Inflammatory macrophage (primary cell): ENCODE measurements at regions not wholly inside any gene's neighbourhood (a gene's known extent, or its start where the extent isn't known, plus 50 kb on each side); places are given as distances from the start of the nearest gene placed in this dataset.
"Not testable (repeated sequence)": the region's sequence is repeated elsewhere in the genome, so short reads cannot be mapped to it uniquely, and the experiment has no call there.

ENCODE experiments used
- DNase-seq, 2 donors: peaks; one replicate each; pipeline ENCODE4 v3.0.0-alpha.2; 2020 to 2022

- DNase-seq = no peak
Observed at GRCh38 chr10:101280511-101280910, 51.2 kb upstream of the LBX1 start.

GRCh38 chr10:101280921-101281320 lies 51.7 kb upstream of the LBX1 start:
- not testable (repeated sequence) for DNase-seq

GRCh38 chr10:101282947-101283346 lies 53.7 kb upstream of the LBX1 start:
- DNase-seq = no peak

- no peak for DNase-seq
Observed at GRCh38 chr10:101283762-101284100, 54.5 kb upstream of the LBX1 start.

- DNase-seq = no peak
Observed at GRCh38 chr10:101284101-101284743, 55.0 kb upstream of the LBX1 start.

- no peak for DNase-seq
Observed at GRCh38 chr10:101284744-101285463, 55.6 kb upstream of the LBX1 start.

GRCh38 chr10:101285519-101286070 lies 56.3 kb upstream of the LBX1 start:
- no peak for DNase-seq

- DNase-seq = no peak
Observed at GRCh38 chr10:101286248-101287046, 57.2 kb upstream of the LBX1 start.

GRCh38 chr10:101287183-101287996 lies 58.1 kb upstream of the LBX1 start:
- DNase-seq = no peak

GRCh38 chr10:101287997-101288635 lies 58.9 kb upstream of the LBX1 start:
- peak in 1 of 2 donors; percentile 17 for DNase-seq

GRCh38 chr10:101289541-101289940 lies 60.3 kb upstream of the LBX1 start:
- DNase-seq = no peak

- DNase-seq = no peak
Observed at GRCh38 chr10:101290431-101290830, 61.2 kb upstream of the LBX1 start.

GRCh38 chr10:101290881-101291280 lies 61.6 kb upstream of the LBX1 start:
- DNase-seq = no peak

- DNase-seq = peak in 1 of 2 donors; percentile 20
Observed at GRCh38 chr10:101291331-101292193, 62.3 kb upstream of the LBX1 start.

- DNase-seq = no peak
Observed at GRCh38 chr10:101292194-101293006, 61.6 kb upstream of the BTRC start.

- no peak for DNase-seq
Observed at GRCh38 chr10:101293007-101293723, 60.8 kb upstream of the BTRC start.

GRCh38 chr10:101294109-101294508 lies 59.9 kb upstream of the BTRC start:
- no peak for DNase-seq

GRCh38 chr10:101295261-101295660 lies 58.7 kb upstream of the BTRC start:
- DNase-seq = no peak

- DNase-seq = peak; percentile 15 to 30
Observed at GRCh38 chr10:101297901-101298486, 56.0 kb upstream of the BTRC start.
